Chondrocyte (in vitro differentiated cells): ENCODE measurements at regions not wholly inside any gene's neighbourhood (a gene's known extent, or its start where the extent isn't known, plus 50 kb on each side); places are given as distances from the start of the nearest gene placed in this dataset.

ENCODE experiments used
- DNase-seq: peaks from one replicate; pipeline ENCODE4 v3.0.0; 2021; ENCODE audit warnings: mixed read lengths, low spot score
- H3K27ac Mint-ChIP-seq: one replicate; pipeline ENCODE4 v1.8.0; 2021; ENCODE audit warnings: mild to moderate bottlenecking, moderate library complexity, mixed read lengths; ENCODE audit not compliant: unreplicated experiment
- H3K27me3 Mint-ChIP-seq: 2 replicates; pipeline ENCODE4 v1.8.0; 2021; ENCODE audit warnings: low read depth, mixed read lengths
- H3K36me3 Mint-ChIP-seq: 2 replicates; pipeline ENCODE4 v1.8.0; 2021; ENCODE audit warnings: low read depth, mixed read lengths
- H3K4me1 Mint-ChIP-seq: 2 replicates; pipeline ENCODE4 v1.8.0; 2021; ENCODE audit warnings: low read depth, mild to moderate bottlenecking, mixed read lengths
- H3K4me3 Mint-ChIP-seq: one replicate; pipeline ENCODE4 v1.8.0; 2021; ENCODE audit warnings: mild to moderate bottlenecking, moderate library complexity, mixed read lengths; ENCODE audit not compliant: unreplicated experiment
- H3K9me3 Mint-ChIP-seq: 2 replicates; pipeline ENCODE4 v1.8.0; 2021; ENCODE audit warnings: low read depth, mixed read lengths
- CTCF ChIP-seq: fragments of 200-600 bp; sonication (generic); IDR thresholded peaks from 2 replicates; pipeline ENCODE4 v1.5.0; 2021; ENCODE audit warnings: antibody characterized with exemption, mild to moderate bottlenecking, moderate library complexity

- no peaks in the 10 kb centered on the region for H3K36me3 Mint-ChIP-seq
- DNase-seq, result no peak
- no peak overlapping the region for H3K27ac Mint-ChIP-seq
- H3K9me3 Mint-ChIP-seq, result no peaks in the 10 kb centered on the region
- no peak for TF ChIP-seq CTCF
- H3K27me3 Mint-ChIP-seq, result peaks cover 19% of the 10 kb centered on the region
- peaks cover 2% of the 10 kb centered on the region for H3K4me1 Mint-ChIP-seq
- no peak overlapping the region for H3K4me3 Mint-ChIP-seq
Measured at GRCh38 chr7:39891894-39892293, 58.2 kb upstream of the CDK13 start.

GRCh38 chr7:39892361-39892760 is 57.7 kb upstream of the CDK13 start:
- H3K9me3 Mint-ChIP-seq, result no peaks in the 10 kb centered on the region
- no peaks in the 10 kb centered on the region for H3K36me3 Mint-ChIP-seq
- DNase-seq, result no peak
- H3K4me1 Mint-ChIP-seq, result peaks cover 2% of the 10 kb centered on the region
- no peak for TF ChIP-seq CTCF
- H3K4me3 Mint-ChIP-seq, result no peak overlapping the region
- H3K27ac Mint-ChIP-seq, result no peak overlapping the region
- H3K27me3 Mint-ChIP-seq, result peaks cover 19% of the 10 kb centered on the region

- H3K9me3 Mint-ChIP-seq, result no peaks in the 10 kb centered on the region
Measured at GRCh38 chr7:39894904-39895303, 55.2 kb upstream of the CDK13 start.

GRCh38 chr7:39896840-39897239 is 53.2 kb upstream of the CDK13 start:
- Mint-ChIP-seq H3K9me3 (no peaks in the 10 kb centered on the region), H3K27ac (no peak overlapping the region), H3K36me3 (no peaks in the 10 kb centered on the region), H3K27me3 (peaks cover 23% of the 10 kb centered on the region), H3K4me1 (peaks cover 2% of the 10 kb centered on the region), H3K4me3 (peak overlapping the region; percentile 55)
- DNase-seq, result no peak
- no peak for TF ChIP-seq CTCF

More at GRCh38 chr7:39894904-39895303, 55.2 kb upstream of the CDK13 start:
- TF ChIP-seq CTCF, result no peak
- Mint-ChIP-seq H3K27me3 (peaks cover 27% of the 10 kb centered on the region), H3K27ac (no peak overlapping the region), H3K4me3 (no peak overlapping the region), H3K36me3 (no peaks in the 10 kb centered on the region), H3K4me1 (peaks cover 2% of the 10 kb centered on the region)
- no peak for DNase-seq

- Mint-ChIP-seq H3K27ac (no peak overlapping the region), H3K4me1 (peaks cover 6% of the 10 kb centered on the region), H3K36me3 (no peaks in the 10 kb centered on the region), H3K27me3 (peaks cover 14% of the 10 kb centered on the region), H3K4me3 (no peak overlapping the region), H3K9me3 (peaks cover 4% of the 10 kb centered on the region)
- no peak for DNase-seq
- no peak for TF ChIP-seq CTCF
Measured at GRCh38 chr7:39898867-39899266, 51.2 kb upstream of the CDK13 start.
